ENCODE measurements at regions not wholly inside any gene's neighbourhood (a gene's known extent, or its start where the extent isn't known, plus 50 kb on each side); places are given as distances from the start of the nearest gene placed in this dataset.

DNA sequence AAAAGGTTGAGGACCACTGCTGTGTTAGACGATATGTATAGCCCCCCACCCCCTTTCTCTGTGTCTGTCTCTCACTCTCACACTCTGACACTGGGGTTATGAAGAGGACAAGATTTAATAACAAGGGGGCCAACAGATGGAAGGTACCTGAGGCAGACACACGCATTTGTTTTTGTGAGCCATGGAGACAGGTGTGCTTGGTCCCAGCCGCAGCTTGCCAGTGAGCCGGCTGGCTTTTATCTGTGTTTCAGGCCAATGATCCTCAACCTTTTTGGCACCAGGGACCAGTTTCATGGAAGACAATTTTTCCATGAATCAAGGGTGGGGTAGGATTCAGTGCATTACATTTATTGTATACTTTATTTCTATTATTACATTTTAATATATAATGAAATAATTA, 394.9 kb upstream of the RGMA start:
- no peaks in the 10 kb centered on the region for H3K27me3 ChIP-seq (replicated peaks; ENCODE audit: insufficient read depth)
- no peak for ATAC-seq (ENCODE audit: insufficient number of reproducible peaks, low FRiP score, low read depth)
- no peak overlapping the region for H3K27ac ChIP-seq
- H3K9me3 ChIP-seq = no peaks in the 10 kb centered on the region
- H3K36me3 ChIP-seq = no peaks in the 10 kb centered on the region
- no peak overlapping the region for H3K4me3 ChIP-seq
- no peak for DNase-seq (ENCODE audit: low spot score)
- peaks cover 2 to 19% of the 10 kb centered on the region in 2 donors for H3K4me1 ChIP-seq (ENCODE audit: control insufficient read depth in 1 of 2, low read depth in 2 of 2)
- TF ChIP-seq, protein P1, sequence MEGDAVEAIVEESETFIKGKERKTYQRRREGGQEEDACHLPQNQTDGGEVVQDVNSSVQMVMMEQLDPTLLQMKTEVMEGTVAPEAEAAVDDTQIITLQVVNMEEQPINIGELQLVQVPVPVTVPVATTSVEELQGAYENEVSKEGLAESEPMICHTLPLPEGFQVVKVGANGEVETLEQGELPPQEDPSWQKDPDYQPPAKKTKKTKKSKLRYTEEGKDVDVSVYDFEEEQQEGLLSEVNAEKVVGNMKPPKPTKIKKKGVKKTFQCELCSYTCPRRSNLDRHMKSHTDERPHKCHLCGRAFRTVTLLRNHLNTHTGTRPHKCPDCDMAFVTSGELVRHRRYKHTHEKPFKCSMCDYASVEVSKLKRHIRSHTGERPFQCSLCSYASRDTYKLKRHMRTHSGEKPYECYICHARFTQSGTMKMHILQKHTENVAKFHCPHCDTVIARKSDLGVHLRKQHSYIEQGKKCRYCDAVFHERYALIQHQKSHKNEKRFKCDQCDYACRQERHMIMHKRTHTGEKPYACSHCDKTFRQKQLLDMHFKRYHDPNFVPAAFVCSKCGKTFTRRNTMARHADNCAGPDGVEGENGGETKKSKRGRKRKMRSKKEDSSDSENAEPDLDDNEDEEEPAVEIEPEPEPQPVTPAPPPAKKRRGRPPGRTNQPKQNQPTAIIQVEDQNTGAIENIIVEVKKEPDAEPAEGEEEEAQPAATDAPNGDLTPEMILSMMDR (IDR thresholded peaks at IDR 0.05) = no peak

DNA sequence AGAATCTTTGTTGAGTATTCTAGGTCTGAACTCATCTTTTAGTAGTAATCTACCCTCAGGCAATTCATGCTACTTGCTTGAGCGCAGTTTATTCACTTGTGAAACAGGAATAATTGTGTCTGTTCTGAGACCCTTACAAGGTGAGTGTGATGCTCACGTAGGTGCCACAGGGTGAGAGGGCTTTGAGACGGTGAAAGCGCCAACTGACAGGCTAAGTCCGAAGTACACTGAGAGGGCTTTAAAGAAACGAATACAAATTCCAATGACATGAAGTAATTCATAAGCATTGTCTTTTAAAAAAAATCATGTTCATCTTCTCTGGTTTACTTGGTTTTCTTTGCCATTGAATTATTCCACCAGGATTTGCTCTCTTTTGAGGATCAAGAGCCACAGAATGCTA, 393.7 kb upstream of the RGMA start:
- no peaks in the 10 kb centered on the region for H3K9me3 ChIP-seq
- no peaks in the 10 kb centered on the region for H3K27me3 ChIP-seq (replicated peaks; ENCODE audit: insufficient read depth)
- TF ChIP-seq, protein P1 (IDR thresholded peaks at IDR 0.05) = no peak
- no peaks in the 10 kb centered on the region for H3K36me3 ChIP-seq
- ATAC-seq (ENCODE audit: insufficient number of reproducible peaks, low FRiP score, low read depth) (no peak), DNase-seq (ENCODE audit: low spot score) (no peak)
- H3K4me3 ChIP-seq = no peak overlapping the region
- no peak overlapping the region for H3K27ac ChIP-seq
- peaks cover 2 to 19% of the 10 kb centered on the region in 2 donors for H3K4me1 ChIP-seq (ENCODE audit: control insufficient read depth in 1 of 2, low read depth in 2 of 2)

DNA sequence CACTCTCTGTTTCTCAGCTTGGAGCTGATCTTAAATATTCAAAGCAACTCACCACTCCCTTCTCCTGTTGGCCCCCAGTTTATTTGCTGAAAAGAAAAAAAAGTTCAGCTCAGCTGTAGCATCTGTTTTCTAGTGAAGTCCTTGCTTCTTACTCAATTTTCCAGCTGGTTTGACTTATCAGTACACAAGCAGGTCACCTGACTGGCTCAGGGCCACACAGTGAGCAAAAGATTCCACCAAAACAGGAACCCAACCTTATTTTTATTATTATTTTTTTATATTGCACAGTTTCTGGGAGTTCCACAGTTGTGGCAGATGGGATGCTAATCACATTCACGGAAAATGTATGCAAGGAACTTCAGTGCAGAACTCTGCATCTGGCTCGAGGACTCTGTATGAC, 390.7 kb upstream of the RGMA start:
- ATAC-seq (ENCODE audit: insufficient number of reproducible peaks, low FRiP score, low read depth) (no peak), DNase-seq (ENCODE audit: low spot score) (no peak)
- TF ChIP-seq, protein P1 (IDR thresholded peaks at IDR 0.05) = no peak
- H3K27me3 ChIP-seq (replicated peaks; ENCODE audit: insufficient read depth) = no peaks in the 10 kb centered on the region
- H3K36me3 ChIP-seq = no peaks in the 10 kb centered on the region
- no peaks in the 10 kb centered on the region for H3K4me1 ChIP-seq (ENCODE audit: control insufficient read depth in 1 of 2, low read depth in 2 of 2)
- H3K4me3 ChIP-seq = no peak overlapping the region
- no peak overlapping the region for H3K27ac ChIP-seq
- H3K9me3 ChIP-seq = no peaks in the 10 kb centered on the region

DNA sequence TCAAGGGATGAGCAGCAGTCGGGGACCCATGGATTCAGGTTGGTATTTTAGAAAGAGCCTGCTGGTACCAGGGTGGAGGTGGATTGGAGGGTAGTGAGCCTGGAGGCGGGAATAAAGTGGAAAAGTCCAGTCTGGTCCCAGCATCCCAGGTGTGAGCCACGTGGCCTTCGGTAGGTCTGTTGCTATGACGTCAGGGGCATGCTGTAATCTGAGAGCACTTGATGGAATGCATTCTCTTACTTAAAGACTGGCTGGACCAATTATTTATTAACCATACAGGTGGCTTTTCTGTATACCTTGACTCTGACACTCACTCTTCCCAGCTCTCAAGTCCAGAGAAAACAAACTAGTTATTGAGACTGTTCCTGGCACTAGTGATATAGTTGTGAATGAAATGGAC, 389.9 kb upstream of the RGMA start:
- Histone ChIP-seq H3K27me3 (replicated peaks; ENCODE audit: insufficient read depth) (no peaks in the 10 kb centered on the region), H3K4me3 (no peak overlapping the region), H3K36me3 (no peaks in the 10 kb centered on the region), H3K4me1 (ENCODE audit: control insufficient read depth in 1 of 2, low read depth in 2 of 2) (no peaks in the 10 kb centered on the region), H3K27ac (no peak overlapping the region), H3K9me3 (no peaks in the 10 kb centered on the region)
- ATAC-seq (ENCODE audit: insufficient number of reproducible peaks, low FRiP score, low read depth) (no peak), DNase-seq (ENCODE audit: low spot score) (no peak)
- TF ChIP-seq, protein P1 (IDR thresholded peaks at IDR 0.05) = no peak

DNA sequence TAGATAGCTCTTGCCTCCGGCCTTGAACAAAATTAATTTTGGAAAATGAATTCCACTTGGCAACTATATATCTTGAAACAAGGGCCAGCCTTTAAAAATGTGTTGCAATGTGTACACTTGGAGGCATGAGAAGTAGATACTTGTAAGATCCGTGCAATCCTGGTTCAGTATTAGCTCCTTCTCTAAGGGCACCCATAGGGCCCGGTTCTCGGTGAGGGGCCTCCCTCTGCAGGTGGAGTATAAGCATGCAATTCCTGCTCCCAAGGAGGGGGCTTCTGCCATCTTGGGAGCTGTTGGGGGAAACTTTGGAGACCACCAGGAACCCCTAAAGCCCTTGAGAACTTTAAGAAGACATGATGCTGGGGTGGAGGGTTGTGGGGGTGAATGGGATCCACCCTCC, 388.7 kb upstream of the RGMA start:
- H3K4me1 ChIP-seq (ENCODE audit: control insufficient read depth in 1 of 2, low read depth in 2 of 2) = no peaks in the 10 kb centered on the region
- H3K27me3 ChIP-seq (replicated peaks; ENCODE audit: insufficient read depth) = no peaks in the 10 kb centered on the region
- TF ChIP-seq, protein P1 (IDR thresholded peaks at IDR 0.05) = no peak
- no peak overlapping the region for H3K4me3 ChIP-seq
- H3K9me3 ChIP-seq = no peaks in the 10 kb centered on the region
- ATAC-seq (ENCODE audit: insufficient number of reproducible peaks, low FRiP score, low read depth) (no peak), DNase-seq (ENCODE audit: low spot score) (no peak)
- H3K27ac ChIP-seq = no peak overlapping the region
- no peaks in the 10 kb centered on the region for H3K36me3 ChIP-seq
